Endothelial cell of umbilical vein (primary cell): ENCODE measurements at regions not wholly inside any gene's neighbourhood (a gene's known extent, or its start where the extent isn't known, plus 50 kb on each side); places are given as distances from the start of the nearest gene placed in this dataset.

Experiments
- BruUV-seq: library from RNA; stranded (reverse); fragments of 400-500 nt; replicated peaks from 2 replicates; lab custom pipeline; 2021; lab: Mats Ljungman, UMichigan
- CTCF ChIA-PET: fragments of 300-600, 350-600 bp; sonication (Branson Sonifier 250); formaldehyde crosslinking; loops from one replicate; lab custom pipeline; 2021; ENCODE audit warnings: antibody characterized with exemption, inconsistent platforms; lab: Charles Lee
- POLR2A ChIA-PET: fragments of 300-600, 350-600 bp; sonication (Branson Sonifier 250); formaldehyde crosslinking; loops from one replicate; lab custom pipeline; 2021; ENCODE audit warnings: antibody characterized with exemption, inconsistent platforms; lab: Charles Lee
- DNase-seq: peaks from one replicate; pipeline ENCODE4 v3.0.0-alpha.2; 2011; ENCODE audit warnings: low read depth, low spot score
- FAIRE-seq: peaks from 2 replicates; lab custom pipeline; 2011; peaks lifted over from hg19 to GRCh38; lab: Jason Lieb, UNC
- H2AFZ ChIP-seq: 2 replicates; pipeline ENCODE4 v1.6.0; 2012; ENCODE audit warnings: low read depth, low read length, control low read depth, inconsistent platforms
- H3K27ac ChIP-seq: 2 replicates; pipeline ENCODE4 v1.5.1; 2011; ENCODE audit warnings: low read depth, mild to moderate bottlenecking, control low read depth, low read length, moderate library complexity; ENCODE audit not compliant: insufficient read depth
- H3K27me3 ChIP-seq, 2 experiments: 2 replicates each; pipeline versions ENCODE4 v1.6.0 to v1.6.1; 2011; ENCODE audit warnings: low read length in 2 of 2, mixed read lengths in 1 of 2; ENCODE audit not compliant: control insufficient read depth in 2 of 2, insufficient read depth in 2 of 2
- H3K36me3 ChIP-seq, 2 experiments: 2 replicates in 1 of 2; 3 replicates in 1 of 2; pipeline ENCODE4 v1.5.1; 2011; ENCODE audit warnings: low read length in 2 of 2, mild to moderate bottlenecking in 1 of 2, moderate library complexity in 1 of 2; ENCODE audit not compliant: control insufficient read depth in 2 of 2, insufficient read depth in 2 of 2; ENCODE audit errors: extremely low read depth in 1 of 2
- H3K4me1 ChIP-seq: 3 replicates; pipeline ENCODE4 v1.5.1; 2011; ENCODE audit warnings: mild to moderate bottlenecking, low read length; ENCODE audit not compliant: control insufficient read depth, insufficient read depth; ENCODE audit errors: extremely low read depth
- H3K4me2 ChIP-seq: 2 replicates; pipeline ENCODE4 v1.6.1; 2011; ENCODE audit warnings: low read length, control low read depth, mixed read lengths; ENCODE audit not compliant: insufficient read depth
- H3K4me3 ChIP-seq, 3 experiments: fragments of 200-600 bp in 1 of 3; sonication (generic), shearing (Covaris generic) in 1 of 3; replicated peaks in 1 of 3; 2 replicates each; pipeline ENCODE4 v1.5.1; 2011 to 2016; ENCODE audit warnings: control low read depth in 3 of 3, low read length in 3 of 3, mild to moderate bottlenecking in 2 of 3, inconsistent platforms in 1 of 3, low read depth in 1 of 3, moderate library complexity in 1 of 3; ENCODE audit not compliant: insufficient read depth in 1 of 3
- H3K79me2 ChIP-seq: 2 replicates; pipeline ENCODE4 v1.6.0; 2012; ENCODE audit warnings: low read length, inconsistent platforms; ENCODE audit not compliant: control insufficient read depth, insufficient read depth
- H3K9ac ChIP-seq: replicated peaks from 2 replicates; pipeline ENCODE3; 2011; ENCODE audit warnings: low read length, control low read depth; ENCODE audit not compliant: insufficient read depth; ENCODE audit errors: extremely low read depth
- H3K9me1 ChIP-seq: replicated peaks from 3 replicates; pipeline ENCODE4 v1.6.0; 2011; ENCODE audit warnings: mild to moderate bottlenecking, low read length; ENCODE audit not compliant: control insufficient read depth, insufficient read depth; ENCODE audit errors: extremely low read depth
- H3K9me3 ChIP-seq: replicated peaks from 2 replicates; pipeline ENCODE4 v1.5.1; 2012; ENCODE audit warnings: low read length, inconsistent platforms; ENCODE audit not compliant: control insufficient read depth, insufficient read depth
- H4K20me1 ChIP-seq: replicated peaks from 2 replicates; pipeline ENCODE3; 2011; ENCODE audit warnings: mild to moderate bottlenecking, low read length; ENCODE audit not compliant: control insufficient read depth, insufficient read depth; ENCODE audit errors: extremely low read depth
- FOS ChIP-seq: IDR thresholded peaks from 2 replicates; pipeline ENCODE4 v1.6.1; 2011; ENCODE audit warnings: mild to moderate bottlenecking, low read length, moderate library complexity, borderline replicate concordance; ENCODE audit not compliant: insufficient read depth
- GATA2 ChIP-seq: IDR thresholded peaks from 2 replicates; pipeline ENCODE4 v1.7.0; 2011; ENCODE audit warnings: low read depth, mild to moderate bottlenecking, moderate library complexity, mixed read lengths, low read length; ENCODE audit not compliant: insufficient read length, insufficient read depth
- JUN ChIP-seq: IDR thresholded peaks from 2 replicates; pipeline ENCODE4 v1.6.1; 2011; ENCODE audit warnings: borderline replicate concordance, low read depth; ENCODE audit not compliant: insufficient read length, insufficient read depth
- POLR2A ChIP-seq: IDR thresholded peaks from 2 replicates; pipeline ENCODE4 v1.6.1; 2012; ENCODE audit warnings: low read depth, mild to moderate bottlenecking, control low read depth, low read length
- dilution Hi-C: fragments of 300-500 bp; cut with MboI; formaldehyde crosslinking; loops from one replicate; pipeline ENCODE4 v1.15.0; 2019; ENCODE audit warnings: low sequenced_read_pairs; ENCODE audit not compliant: extremely low pct_ligation_motif_present
- intact Hi-C: fragments of 100-400 bp; cut with micrococcal nuclease; formaldehyde crosslinking; loops from one replicate; pipeline ENCODE4 v1.10.0; 2022
- TF ChIP-seq, protein P1 (sequence below): IDR thresholded peaks from 2 replicates; pipeline ENCODE4 v1.6.1; 2011; ENCODE audit not compliant: insufficient read depth, insufficient read length
- TF ChIP-seq, protein P2 (sequence below), 2 donors: IDR thresholded peaks; 1 replicate in 1 of 2; 2 replicates in 1 of 2; pipeline ENCODE4 v1.5.1; 2011; ENCODE audit warnings: low read length in 2 of 2, mild to moderate bottlenecking in 2 of 2, moderate library complexity in 2 of 2, control low read depth in 1 of 2, inconsistent platforms in 1 of 2, low read depth in 1 of 2; ENCODE audit not compliant: insufficient read depth in 1 of 2; ENCODE audit errors: extremely low read depth in 1 of 2

DNA sequence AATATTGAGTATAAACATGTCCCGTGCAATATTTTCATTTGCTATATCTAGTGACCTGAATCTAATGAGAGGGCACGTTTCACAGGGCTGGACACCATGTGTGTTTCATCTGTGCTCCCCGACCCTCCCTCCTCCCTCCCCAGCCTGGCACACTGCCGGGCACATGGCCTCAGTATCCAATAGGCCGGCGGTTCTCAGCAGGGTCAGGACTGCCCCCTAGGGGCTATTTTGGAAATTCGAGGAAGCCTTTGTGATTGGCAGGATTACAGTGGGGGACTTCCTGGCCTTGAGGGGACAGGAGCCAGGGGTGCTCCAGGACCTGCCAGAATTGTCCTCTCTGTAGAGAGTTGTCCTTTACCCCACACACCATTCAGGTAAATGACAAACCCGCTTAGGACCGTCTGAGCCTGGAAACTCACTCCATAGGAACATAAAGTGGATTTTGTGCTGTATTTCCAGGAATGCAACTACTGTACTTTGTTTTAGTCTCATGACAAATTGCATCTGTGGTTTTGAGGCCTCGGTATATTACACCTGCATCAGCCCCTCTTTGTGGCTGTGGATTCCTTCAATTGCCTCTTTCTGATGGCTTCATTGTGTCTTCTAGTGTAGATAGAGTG, 109.5 kb upstream of the SIM2 start:
- Histone ChIP-seq H2AFZ (no peak overlapping the region), H3K4me3 (no peak overlapping the region), H3K9ac (no peak overlapping the region), H3K27me3 (no peaks in the 10 kb centered on the region), H3K79me2 (no peaks in the 10 kb centered on the region), H4K20me1 (no peaks in the 10 kb centered on the region), H3K36me3 (no peaks in the 10 kb centered on the region), H3K9me1 (no peaks in the 10 kb centered on the region), H3K4me2 (no peak overlapping the region), H3K27ac (no peak overlapping the region), H3K4me1 (no peaks in the 10 kb centered on the region), H3K9me3 (no peaks in the 10 kb centered on the region)
- DNase-seq: peak; percentile 36
- TF ChIP-seq, protein P1, sequence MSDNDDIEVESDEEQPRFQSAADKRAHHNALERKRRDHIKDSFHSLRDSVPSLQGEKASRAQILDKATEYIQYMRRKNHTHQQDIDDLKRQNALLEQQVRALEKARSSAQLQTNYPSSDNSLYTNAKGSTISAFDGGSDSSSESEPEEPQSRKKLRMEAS: no peak
- TF ChIP-seq POLR2A (no peak), FOS (no peak), JUN (no peak), GATA2 (no peak)
- TF ChIP-seq, protein P2, sequence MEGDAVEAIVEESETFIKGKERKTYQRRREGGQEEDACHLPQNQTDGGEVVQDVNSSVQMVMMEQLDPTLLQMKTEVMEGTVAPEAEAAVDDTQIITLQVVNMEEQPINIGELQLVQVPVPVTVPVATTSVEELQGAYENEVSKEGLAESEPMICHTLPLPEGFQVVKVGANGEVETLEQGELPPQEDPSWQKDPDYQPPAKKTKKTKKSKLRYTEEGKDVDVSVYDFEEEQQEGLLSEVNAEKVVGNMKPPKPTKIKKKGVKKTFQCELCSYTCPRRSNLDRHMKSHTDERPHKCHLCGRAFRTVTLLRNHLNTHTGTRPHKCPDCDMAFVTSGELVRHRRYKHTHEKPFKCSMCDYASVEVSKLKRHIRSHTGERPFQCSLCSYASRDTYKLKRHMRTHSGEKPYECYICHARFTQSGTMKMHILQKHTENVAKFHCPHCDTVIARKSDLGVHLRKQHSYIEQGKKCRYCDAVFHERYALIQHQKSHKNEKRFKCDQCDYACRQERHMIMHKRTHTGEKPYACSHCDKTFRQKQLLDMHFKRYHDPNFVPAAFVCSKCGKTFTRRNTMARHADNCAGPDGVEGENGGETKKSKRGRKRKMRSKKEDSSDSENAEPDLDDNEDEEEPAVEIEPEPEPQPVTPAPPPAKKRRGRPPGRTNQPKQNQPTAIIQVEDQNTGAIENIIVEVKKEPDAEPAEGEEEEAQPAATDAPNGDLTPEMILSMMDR (IDR thresholded peaks at IDR 0.05; ENCODE audit: extremely low read depth in 1 of 2, insufficient read depth in 1 of 2, low read depth in 1 of 2, low read length in 2 of 2): peak; percentile 55 to 69
- dilution Hi-C loops: no loop called here
- peak; percentile 67 for FAIRE-seq
- ChIA-PET CTCF (interaction anchor here (3.6 kb wide), 1 partner anchor 167 kb away, joined by 15 read pairs; no protein-coding TSS in a partner anchor), POLR2A (interaction anchor here (0.6 kb wide), 1 partner anchor 329 kb away, joined by 7 read pairs; no protein-coding TSS in a partner anchor)
- intact Hi-C loops: loop anchor here (1.0 kb wide), 2 partner anchors 85 to 169 kb away; no protein-coding TSS in a partner anchor
- no TSS peak for BruUV-seq
